ENCODE measurements at regions not wholly inside any gene's neighbourhood (a gene's known extent, or its start where the extent isn't known, plus 50 kb on each side); places are given as distances from the start of the nearest gene placed in this dataset.

DNA sequence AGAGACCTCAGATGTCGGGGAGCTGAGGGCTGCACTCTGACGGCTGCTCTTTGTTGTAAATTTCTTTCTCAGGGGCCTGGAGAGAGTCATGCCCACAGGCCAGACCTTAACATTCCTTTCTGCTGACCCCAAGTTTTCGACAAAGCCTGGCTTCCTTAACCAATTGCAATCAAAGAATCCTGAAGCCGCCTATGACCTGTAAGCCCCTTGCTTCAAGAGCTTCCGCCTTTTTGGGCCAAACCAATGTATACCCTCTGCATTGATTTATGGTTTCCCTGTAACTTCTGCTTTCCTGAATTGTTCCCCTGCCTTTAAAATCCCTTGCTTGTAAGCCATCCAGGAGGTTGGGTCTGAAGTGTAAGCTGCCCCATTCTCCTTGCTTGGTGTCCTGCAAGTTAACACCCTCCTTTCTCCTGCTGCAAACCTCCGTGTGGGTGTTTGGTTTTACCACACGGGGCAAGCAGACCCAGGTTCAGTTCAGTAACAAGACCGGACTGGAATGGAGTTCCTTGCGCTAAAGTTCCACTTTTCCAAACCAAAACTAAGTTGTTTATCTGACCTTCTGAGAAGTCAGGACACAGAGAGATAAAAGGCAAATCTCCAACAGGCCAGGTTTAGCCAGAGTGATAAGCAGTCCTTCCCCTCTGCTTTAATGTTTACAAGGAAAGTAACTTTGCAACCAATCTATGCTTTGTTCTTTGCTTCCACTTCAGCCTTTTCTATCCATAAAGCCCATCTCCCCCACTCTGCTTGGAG, 141.6 kb downstream of the KCNJ12 start:
- 61 to 64% methylated on average over 9 of the region's 9 CpGs for WGBS, 2 donors
- ATAC-seq (no peak), DNase-seq (no peak)
- intact Hi-C loops (cut with DNase I), result loop anchor here in 3 of 10 donors (10.0 kb wide), 3 partner anchors 233 to 403 kb away; partner anchors contain the start of gene MAP2K3 (in 2 of the 3)
- H3K27ac ChIP-seq, result no peak overlapping the region
- H3K27me3 ChIP-seq, result peaks cover 0 to 4% (median 0%) of the 10 kb centered on the region in 7 donors
- no peaks in the 10 kb centered on the region for H3K36me3 ChIP-seq
- TF ChIP-seq, protein P1, sequence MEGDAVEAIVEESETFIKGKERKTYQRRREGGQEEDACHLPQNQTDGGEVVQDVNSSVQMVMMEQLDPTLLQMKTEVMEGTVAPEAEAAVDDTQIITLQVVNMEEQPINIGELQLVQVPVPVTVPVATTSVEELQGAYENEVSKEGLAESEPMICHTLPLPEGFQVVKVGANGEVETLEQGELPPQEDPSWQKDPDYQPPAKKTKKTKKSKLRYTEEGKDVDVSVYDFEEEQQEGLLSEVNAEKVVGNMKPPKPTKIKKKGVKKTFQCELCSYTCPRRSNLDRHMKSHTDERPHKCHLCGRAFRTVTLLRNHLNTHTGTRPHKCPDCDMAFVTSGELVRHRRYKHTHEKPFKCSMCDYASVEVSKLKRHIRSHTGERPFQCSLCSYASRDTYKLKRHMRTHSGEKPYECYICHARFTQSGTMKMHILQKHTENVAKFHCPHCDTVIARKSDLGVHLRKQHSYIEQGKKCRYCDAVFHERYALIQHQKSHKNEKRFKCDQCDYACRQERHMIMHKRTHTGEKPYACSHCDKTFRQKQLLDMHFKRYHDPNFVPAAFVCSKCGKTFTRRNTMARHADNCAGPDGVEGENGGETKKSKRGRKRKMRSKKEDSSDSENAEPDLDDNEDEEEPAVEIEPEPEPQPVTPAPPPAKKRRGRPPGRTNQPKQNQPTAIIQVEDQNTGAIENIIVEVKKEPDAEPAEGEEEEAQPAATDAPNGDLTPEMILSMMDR (IDR thresholded peaks at IDR 0.05), result no peak
- H3K4me1 ChIP-seq, result peaks cover 0 to 2% (median 0%) of the 10 kb centered on the region in 9 donors
- H3K4me3 ChIP-seq, result no peak overlapping the region
- H3K9me3 ChIP-seq, result no peaks in the 10 kb centered on the region

DNA sequence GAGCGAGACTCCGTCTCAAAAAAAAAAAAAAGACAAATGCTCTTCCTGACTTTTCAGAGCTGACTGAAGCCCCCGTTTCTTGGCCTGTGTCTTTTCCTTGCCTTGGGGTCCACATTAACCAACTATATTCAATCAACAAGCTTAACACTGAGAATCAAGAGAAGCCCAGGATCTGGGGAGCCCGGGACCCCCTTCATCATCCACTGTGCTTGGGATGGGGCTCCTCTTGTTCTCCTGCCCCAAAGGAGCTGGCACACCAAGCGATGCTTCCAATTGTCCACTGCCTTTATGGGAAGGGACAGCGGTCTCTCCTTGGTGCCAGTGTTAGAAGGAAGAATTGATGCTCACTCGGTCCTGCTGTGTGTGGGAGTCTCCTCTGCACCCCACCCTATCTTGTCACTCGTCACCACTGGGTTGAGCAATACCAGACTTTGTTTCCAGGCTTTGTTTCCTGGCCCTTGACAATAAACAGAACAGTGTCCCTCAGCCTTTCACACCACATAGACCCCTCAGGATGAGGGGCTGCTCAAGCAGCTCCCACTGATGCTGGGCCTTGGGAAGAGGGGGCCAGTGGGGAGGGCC, 146.7 kb downstream of the KCNJ12 start:
- TF ChIP-seq, protein P1 (IDR thresholded peaks at IDR 0.05), result no peak
- intact Hi-C loops (cut with DNase I), result no loop called here
- H3K9me3 ChIP-seq, result no peaks in the 10 kb centered on the region
- 72 to 75% methylated on average over 6 to 7 of the region's 8 CpGs for WGBS, 2 donors
- no peaks in the 10 kb centered on the region for H3K27me3 ChIP-seq
- no peak for DNase-seq
- peaks cover 0 to 2% (median 0%) of the 10 kb centered on the region in 9 donors for H3K4me1 ChIP-seq
- H3K4me3 ChIP-seq, result no peak overlapping the region
- no peaks in the 10 kb centered on the region for H3K36me3 ChIP-seq
- no peak overlapping the region for H3K27ac ChIP-seq
- ATAC-seq, result peak in 1 of 8 donors; percentile 8

DNA sequence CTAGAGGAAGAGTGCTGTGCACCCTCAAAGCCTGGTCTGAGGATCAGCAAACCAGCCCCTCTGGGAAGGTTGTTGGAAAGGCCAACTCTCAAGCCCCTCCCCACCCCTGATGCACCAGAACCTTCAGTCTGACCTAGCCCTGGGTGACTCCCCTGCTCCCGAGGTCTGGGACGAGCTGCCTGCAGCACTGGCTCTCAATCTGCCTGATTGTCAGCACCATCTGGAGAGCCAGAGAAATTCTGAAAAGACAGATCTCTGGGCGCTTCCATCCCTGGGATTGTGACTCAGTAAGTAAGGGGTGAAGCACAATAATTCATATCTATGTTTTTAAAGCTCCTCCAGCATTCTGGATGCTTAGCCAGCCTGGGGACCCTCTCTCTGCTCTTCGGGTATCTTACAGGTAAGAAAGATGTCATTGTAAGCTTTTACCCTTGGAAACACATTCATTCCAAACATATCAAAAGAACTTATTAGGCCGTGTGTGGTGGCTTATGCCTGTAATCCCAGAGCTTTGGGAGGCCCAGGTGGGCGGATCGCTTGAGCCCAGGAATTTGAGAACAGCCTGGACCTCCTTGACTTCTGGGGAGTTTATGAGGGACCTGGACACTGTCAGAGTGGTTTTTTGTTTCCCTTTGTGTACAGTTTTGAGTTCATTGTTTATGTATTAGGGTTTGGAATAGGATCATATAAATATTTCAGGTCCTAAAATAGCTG, 147.5 kb downstream of the KCNJ12 start:
- TF ChIP-seq, protein P1 (IDR thresholded peaks at IDR 0.05), result no peak
- intact Hi-C loops (cut with DNase I), result no loop called here
- Histone ChIP-seq H3K27ac (no peak overlapping the region), H3K27me3 (no peaks in the 10 kb centered on the region), H3K4me3 (no peak overlapping the region), H3K9me3 (no peaks in the 10 kb centered on the region), H3K36me3 (no peaks in the 10 kb centered on the region), H3K4me1 (peaks cover 0 to 7% (median 0%) of the 10 kb centered on the region in 9 donors)
- ATAC-seq (peak in 2 of 8 donors; percentile 24 to 48), DNase-seq (no peak)
- 66 to 70% methylated on average over 7 of the region's 7 CpGs for WGBS, 2 donors

DNA sequence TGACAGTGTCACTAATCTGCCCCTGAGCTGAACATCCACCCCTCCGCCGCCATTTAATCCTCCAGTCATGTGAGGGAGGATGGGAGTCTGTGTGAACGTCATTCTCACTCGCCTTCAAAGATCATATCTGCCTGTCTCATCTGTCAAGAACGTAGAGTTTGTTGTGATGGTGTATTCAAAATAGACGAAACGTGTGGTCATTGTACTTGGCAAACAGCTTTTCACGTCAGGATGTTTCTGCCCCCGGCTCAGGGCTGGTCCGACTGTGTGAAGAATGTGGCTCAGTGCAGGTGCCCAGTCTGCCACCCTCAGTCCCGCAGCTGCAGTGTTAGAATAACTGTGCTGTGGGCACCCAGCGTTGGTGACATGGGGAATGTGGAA, 148.0 kb downstream of the KCNJ12 start:
- WGBS, 2 donors, result 56% methylated on average over 12 of the region's 12 CpGs
- Histone ChIP-seq H3K4me1 (peaks cover 0 to 7% (median 0%) of the 10 kb centered on the region in 9 donors), H3K27me3 (no peaks in the 10 kb centered on the region), H3K36me3 (no peaks in the 10 kb centered on the region), H3K4me3 (no peak overlapping the region), H3K9me3 (no peaks in the 10 kb centered on the region), H3K27ac (no peak overlapping the region)
- intact Hi-C loops (cut with DNase I), result no loop called here
- no peak for DNase-seq
- peak in 4 of 8 donors; percentile 52 to 59 (median 55) for ATAC-seq
- TF ChIP-seq, protein P1 (IDR thresholded peaks at IDR 0.05), result no peak
